ENCODE measurements at regions not wholly inside any gene's neighbourhood (a gene's known extent, or its start where the extent isn't known, plus 50 kb on each side); places are given as distances from the start of the nearest gene placed in this dataset.
"Not testable (repeated sequence)": the region's sequence is repeated elsewhere in the genome, so short reads cannot be mapped to it uniquely, and the experiment has no call there.

DNA sequence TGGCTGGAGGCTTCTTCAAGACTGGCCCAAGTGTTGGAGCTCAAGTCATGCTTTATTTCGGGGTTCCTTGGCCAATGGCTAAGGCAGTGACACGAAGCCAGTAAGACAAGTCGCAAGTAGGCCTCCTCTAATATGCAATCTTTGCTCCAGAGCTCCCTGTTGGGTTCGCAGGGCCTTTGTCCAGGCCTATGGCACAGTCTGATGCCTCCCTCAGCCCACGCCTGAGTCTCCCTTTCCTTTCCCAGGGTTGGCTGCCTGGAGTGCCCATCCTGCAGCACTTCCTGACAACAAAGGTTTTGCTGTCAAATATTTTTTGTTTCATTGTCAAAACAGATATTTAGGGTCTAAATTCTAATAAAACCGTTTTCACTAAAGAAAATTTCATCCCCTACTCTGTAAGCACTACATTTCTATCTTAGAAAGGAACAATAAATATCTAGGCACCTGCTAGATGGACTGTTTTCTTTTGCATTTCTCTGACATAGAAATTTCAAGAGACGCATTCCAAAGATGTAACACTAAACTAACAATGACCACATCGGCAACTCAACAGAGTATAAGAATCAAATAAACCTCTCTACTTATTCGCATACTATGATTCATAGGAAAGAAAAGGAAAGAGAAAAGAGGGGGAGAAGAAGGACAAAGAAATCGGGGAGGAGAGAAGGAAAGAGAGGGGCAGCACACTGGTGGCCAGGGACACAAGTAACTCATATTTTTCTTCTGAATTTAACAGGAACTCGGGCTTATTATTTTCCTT lies 393.1 kb upstream of the ATP11B start:
- DNase-seq (ENCODE audit: low spot score): no peak

DNA sequence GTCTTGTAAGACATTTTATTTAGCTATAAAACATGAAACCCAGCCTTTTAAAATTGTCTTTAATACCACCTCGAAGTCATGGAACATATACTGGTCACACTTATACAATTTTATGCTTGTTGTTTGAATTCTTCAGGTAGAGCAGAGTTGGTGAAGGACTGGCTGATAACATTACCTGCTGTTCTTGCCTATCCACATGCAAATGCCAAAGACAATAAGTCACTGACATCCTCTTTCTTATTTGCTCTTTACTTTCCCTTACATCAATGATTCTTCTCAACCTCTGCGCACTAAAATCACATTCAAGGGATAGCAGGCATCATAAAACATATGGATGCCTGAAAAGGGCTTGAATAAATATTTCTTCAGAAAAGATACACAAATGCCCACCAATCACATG lies 392.5 kb upstream of the ATP11B start:
- no peak for DNase-seq (ENCODE audit: low spot score)

DNA sequence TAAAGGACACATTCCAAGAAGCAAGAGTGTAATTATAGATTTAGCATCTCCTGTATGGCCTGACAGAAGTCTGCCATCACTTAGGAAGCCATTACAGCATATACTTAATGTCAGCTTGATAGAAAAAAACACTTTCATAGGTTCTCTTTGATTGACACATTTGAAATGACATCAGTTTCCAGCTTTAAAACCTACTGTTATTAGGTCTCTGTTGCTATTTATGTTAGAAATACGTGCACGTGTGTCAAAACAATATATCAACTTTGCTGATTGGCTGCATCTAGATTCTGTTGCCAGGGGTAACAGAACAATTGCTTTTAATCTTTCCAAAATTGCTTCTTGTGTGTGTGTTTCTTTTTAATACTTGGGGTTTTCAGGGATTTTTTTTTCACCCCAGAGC lies 389.3 kb upstream of the ATP11B start:
- no peak for DNase-seq (ENCODE audit: low spot score)

DNA sequence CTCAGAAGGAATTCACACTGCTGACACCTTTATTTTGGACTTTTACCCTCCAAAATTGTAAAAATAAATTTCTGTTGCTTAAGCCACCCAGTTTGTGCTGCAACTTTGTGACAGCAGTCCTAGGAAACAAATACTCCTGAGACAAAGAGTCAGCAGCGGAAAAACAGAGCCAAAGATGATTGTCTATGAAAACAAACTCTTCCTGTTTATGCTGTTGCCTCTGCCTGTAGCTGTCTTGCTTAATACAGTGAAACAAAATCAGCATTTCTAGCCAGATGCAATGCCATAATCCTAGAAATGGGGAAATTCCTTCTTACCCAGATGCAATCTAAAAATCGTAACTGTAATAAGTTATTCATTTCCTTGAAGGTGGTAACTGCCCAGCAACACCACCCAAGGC lies 387.5 kb upstream of the ATP11B start:
- no peak for DNase-seq (ENCODE audit: low spot score)

DNA sequence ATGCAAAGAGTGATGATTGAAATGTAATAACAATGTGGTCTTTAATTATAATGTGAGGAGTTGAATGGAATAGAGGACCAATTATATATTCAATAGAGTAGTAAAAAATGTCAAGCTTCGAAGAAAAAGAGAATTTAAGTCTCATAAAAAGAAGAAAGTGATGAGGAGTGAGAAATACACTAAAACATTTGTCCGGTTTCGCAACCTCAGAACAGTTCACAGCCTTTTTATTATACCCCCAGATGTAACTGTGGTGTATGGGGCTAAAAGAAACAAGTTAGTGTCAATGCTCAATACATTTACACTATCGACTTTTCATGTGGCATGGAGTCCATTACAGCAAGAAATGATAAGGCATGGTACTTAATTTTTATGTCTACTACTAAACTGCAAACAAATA lies 386.5 kb upstream of the ATP11B start:
- no peak for DNase-seq (ENCODE audit: low spot score)

DNA sequence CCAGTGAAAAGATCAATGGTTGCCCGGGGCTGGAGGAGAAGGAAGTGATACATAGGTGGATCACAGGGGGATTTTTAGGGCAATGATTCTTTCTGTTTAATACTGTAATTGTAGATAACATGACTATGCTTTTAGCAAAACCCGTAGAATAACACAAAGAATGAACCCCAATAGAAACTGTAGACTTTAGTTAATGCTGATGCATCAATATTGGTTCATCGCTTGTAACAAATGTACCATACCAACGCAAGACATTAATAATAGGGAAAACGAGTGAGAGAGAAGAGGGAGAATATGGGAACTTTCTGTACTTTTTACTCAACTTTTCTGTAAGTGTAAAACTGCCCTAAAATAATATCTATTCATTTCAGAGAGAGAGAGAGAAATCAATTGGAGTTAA lies 383.3 kb upstream of the ATP11B start:
- DNase-seq (ENCODE audit: low spot score): no peak

DNA sequence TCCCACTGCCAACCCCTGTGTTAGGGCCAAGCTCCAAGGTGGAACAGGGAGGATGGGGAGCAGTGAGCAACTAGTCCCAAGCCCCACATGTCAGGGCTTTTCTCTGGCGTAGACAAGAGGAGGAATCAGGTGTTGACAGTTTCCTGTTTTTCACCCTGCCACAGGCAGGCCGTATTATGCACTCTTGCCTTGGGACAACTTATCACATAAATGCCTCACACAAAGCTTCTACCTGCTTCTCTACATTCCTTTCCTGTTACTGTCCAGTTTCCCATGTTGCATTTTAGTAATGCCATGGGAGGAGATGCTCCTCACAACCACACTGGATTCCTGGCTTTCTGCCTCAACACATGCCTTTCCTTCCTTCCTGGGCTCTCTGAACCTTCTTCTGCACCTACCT lies 381.2 kb upstream of the ATP11B start:
- no peak for DNase-seq (ENCODE audit: low spot score)

DNA sequence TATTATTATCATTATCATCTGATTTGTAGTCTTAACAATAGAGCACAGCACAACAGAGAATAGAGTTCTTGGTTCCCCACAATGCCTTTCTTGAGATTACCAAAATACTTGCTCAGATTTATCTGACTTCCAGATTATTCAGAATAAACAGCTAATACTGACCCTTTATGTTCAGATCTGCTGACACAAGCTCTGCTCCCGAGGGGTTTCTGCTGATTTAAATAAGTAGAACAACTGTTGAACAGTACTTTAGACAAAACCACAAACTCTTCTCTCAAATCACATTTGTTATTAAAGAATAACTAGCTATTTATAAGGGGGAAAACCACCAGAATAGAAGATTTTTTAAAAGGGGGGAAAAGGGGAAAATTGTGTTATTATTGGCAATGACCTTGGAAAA lies 380.2 kb upstream of the ATP11B start:
- no peak for DNase-seq (ENCODE audit: low spot score)

DNA sequence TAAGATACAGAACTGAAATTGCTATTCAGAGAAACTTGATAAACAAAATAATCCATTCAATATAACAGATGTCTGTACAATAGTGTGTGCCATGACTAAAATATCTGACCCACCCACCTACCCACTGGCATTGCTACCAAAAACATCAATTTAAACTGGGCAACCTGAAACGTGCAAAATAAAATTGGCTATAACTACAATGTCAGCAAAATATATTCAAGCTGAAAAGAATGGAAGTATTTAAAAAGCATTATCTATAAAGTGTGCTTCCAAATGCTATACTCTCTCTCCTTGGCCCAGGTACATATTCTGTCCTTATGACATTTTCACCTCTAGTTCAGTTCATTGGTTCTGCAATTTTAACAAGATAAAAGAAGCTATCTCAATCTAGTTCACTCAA lies 379.6 kb upstream of the ATP11B start:
- no peak for DNase-seq (ENCODE audit: low spot score)

DNA sequence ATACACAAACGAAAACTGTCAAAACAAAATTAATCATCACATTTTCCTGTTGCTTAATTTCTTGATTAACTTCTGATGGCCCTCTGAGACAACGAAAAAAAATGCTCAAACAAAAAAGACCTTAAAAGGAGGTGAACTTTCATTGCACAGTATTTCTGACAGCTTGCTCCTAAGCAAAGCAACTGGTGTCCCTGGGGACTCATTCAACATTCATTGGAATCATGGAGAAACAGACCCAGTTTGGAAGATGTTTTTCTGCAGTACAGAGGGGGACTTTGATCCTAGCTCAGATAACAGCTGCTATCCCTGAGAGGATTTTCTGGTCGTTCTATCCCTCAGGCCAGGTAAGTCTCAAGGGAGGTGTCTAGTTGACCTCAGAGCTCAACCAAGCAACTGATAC lies 378.7 kb upstream of the ATP11B start:
- DNase-seq (ENCODE audit: low spot score): no peak

DNA sequence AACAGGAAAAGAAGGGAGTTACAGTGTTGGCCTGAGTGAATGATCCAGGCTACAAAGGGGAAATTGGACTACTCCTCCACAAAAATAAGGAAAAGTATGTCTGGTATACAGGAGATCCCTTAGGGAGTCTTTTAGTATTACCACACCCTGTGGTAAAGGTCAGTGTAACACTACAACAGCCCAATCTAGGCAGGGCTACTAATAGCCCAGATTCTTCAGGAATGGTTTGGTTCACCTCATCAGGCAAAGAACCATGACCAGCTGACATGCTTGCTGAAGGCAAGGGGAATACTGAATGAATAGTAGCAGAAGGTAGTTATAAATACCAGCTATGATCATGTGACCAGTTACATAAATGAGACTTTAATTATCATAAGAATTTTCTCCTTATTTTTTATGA lies 372.6 kb upstream of the ATP11B start:
- no peak for DNase-seq (ENCODE audit: low spot score)

DNA sequence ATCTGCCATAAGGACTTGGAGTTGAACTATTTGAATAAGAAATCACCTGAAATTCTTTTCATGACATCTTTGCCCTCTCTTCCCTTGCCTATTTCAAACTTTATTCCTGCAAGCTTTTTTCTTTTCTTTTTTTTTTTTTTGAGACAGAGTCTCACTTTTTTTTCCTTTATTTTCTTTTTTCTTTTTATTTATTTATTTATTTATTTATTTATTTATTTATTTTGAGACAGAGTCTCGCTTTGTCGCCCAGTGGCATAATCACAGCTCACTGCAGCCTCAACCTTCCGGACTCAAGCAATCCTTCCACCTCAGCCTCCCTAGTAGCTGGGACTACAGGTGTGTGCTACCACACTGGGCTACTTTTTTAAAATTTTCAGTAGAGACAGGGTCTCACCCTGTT lies 369.3 kb upstream of the ATP11B start:
- no peak for DNase-seq (ENCODE audit: low spot score)

DNA sequence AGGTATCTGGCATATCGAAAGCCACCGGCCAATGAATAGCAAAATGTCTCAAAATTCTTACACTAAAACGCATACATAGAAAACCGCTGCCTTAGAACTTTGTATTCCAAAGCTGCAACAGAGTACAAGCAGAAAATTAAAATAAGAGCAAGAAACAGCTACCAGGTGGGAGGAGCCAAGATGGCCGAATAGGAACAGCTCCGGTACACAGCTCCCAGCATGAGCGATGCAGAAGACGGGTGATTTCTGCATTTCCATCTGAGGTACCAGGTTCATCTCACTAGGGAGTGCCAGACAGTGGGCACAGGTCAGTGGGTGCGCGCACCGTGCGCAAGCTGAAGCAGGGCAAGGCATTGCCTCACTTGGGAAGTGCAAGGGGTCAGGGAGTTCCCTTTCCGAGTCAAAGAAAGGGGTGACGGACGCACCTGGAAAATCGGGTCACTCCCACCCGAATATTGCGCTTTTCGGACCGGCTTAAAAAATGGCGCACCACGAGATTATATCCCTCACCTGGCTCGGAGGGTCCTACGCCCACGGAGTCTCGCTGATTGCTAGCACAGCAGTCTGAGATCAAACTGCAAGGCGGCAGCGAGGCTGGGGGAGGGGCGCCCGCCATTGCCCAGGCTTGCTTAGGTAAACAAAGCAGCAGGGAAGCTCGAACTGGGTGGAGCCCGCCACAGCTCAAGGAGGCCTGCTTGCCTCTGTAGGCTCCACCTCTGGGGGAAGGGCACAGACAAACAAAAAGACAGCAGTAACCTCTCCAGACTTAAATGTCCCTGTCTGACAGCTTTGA lies 367.2 kb upstream of the ATP11B start:
- DNase-seq (ENCODE audit: low spot score): not testable (repeated sequence)

DNA sequence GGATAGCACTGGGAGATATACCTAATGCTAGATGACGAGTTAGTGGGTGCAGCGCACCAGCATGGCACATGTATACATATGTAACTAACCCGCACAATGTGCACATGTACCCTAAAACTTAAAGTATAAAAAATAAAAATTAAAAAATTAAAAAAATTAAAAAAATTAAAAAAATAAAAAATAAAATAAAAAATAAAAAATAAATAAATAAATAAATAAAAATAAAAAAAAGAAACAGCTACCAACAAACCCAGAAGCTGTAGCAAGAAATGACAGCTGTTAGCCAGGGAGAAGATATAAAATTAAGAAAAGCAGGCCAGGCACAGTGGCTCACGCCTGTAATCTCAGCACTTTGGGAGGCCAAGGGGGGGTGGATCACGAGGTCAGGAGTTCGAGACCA lies 361.3 kb upstream of the ATP11B start:
- not testable (repeated sequence) for DNase-seq (ENCODE audit: low spot score)

DNA sequence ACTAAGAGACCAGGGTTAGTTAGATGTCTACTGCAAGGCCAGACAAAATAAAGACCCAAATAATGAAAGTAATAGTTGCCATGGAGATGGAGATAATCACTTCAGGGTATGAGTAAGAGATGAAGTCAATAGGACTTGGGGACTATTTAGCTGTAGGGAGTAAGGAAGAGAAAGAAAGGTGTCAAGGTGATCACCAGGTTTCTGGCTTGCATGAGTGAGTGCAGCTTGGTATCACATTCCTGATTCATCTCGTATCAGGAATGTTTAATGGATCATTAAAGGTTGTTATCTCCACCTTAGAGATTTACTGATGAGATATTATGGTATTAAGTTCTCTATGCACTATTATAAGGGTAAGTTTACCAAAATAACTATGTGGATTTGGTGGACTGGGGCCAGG lies 357.4 kb upstream of the ATP11B start:
- DNase-seq (ENCODE audit: low spot score): no peak

DNA sequence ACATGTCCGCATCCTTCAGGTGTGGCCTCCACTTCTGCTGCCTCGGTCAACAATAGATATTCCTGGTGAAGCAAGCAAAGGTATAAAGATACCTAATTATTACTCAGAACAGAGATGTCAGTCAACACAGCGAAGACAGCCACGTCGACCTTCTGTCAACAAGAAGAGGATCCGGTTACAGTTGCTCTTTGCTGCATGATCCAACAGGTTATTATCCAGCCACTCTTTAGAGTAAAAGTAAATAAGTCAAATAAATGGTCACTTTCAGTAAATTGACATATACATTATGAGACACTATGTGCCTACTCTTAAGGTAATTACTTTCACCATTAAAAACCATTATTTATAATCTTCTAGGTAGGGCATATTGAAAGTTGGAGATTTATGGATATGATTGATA lies 356.8 kb upstream of the ATP11B start:
- no peak for DNase-seq (ENCODE audit: low spot score)

DNA sequence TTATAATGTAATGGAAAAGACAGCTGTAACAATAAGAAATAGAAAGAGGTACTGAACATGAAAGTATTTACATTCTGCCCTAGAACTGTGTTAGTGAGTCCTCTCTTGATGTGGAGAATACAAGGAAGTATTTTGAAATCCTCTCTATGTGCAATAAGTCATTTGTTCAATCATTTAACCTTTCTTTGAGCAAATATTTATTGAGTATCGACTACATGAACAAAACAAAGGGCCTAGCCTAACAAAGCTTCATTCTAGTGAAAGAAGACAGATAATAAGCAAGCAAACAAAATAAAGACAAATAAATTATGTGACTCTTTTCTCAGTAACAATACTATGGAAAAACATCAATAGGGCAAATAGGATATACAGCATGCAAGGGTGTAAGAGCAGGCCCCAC lies 354.9 kb upstream of the ATP11B start:
- no peak for DNase-seq (ENCODE audit: low spot score)

DNA sequence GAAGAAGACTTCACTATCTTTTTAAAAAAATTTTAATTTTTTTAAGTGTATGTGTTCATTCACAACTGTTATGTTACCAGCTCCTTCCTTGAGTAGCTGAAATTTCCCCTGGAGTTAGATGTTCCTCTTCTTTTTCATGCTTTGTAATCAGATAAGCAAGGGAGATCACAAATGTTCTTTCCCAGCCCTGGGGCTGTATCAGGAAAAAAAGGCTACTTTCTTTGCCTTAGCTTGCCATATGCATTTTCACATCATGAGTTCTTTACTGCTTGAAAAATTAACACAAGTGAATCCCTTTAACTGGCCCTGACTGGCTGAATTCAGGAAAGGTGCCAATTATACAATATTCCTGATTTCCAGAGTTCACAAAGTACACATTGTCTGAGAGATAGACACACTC lies 353.2 kb upstream of the ATP11B start:
- DNase-seq (ENCODE audit: low spot score): no peak

DNA sequence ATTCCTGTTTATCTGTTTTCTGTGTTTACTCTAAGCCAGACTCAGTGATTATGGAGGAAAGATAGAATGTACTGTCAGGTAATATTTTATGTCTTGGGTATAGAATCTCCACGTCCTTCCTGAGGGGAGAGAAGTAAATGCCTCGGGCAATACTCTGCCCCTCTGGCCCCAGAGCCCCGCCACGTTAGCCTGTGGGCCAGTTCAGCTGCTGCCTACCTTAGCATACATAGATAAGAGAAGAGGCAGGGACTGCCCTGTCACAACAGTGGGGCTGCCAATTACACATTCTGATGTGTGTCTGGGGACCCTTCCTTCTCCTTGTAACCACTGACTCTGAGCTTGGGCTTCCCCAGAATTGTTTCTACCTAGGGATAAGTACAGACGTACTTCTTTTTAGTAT lies 347.7 kb upstream of the ATP11B start:
- no peak for DNase-seq (ENCODE audit: low spot score)

DNA sequence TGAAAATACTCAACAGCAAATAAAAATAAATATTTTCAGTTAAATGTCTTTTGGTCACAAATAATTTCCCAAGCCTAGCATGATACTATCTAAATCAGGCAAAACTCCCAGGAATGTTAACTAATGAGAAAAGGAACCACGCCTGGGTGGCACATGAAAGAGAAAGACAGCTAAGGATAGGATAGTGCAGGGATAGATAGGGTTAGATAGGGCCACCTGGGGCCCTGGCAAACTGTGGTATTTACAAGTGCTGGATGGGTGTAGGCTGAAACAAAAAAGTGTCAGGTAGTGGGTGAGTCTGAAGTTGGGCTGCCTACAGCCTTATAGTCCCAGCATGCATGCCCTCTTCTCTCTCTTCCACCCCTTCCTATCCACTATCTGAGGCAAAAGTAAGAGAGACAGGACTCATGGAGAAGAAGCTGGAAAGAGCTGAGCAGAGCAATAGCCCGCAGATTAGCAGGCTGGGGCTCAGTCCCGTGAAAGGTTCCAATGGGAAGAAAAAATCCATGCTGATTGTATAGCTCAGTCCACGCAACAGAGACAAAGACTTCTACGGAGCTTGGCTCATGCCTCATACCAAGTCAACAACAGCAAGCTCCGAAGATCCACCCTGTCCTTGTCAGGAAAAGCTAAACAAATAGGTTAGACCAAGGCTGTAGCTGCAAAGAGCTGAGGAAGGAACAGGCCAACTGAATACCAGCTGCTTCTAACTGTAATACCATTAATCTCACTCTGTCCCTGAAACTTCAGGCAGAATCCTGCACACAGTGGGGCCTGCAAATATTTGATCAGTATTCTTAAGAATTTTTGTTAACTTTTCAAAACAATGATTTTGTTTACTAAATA lies 342.1 kb upstream of the ATP11B start:
- DNase-seq (ENCODE audit: low spot score): no peak

DNA sequence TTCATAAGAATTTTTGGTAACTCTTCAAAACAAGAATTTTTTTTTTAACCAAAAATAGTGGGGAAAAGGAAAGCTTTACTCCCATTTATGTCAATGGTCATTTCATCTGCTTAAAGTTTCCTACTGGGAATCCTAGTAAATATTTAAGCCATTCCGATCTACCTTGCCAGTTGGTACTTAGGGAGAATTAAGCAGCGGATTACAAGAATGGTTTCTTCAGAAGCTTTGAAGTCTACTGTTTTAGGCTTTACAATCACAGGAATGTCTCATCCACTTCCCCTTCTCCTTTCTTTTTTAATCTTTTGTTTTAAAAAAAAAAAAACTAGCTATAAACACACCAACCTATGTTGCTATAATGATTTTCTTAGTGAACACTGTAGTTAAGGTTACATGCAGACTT lies 341.4 kb upstream of the ATP11B start:
- DNase-seq (ENCODE audit: low spot score): no peak

DNA sequence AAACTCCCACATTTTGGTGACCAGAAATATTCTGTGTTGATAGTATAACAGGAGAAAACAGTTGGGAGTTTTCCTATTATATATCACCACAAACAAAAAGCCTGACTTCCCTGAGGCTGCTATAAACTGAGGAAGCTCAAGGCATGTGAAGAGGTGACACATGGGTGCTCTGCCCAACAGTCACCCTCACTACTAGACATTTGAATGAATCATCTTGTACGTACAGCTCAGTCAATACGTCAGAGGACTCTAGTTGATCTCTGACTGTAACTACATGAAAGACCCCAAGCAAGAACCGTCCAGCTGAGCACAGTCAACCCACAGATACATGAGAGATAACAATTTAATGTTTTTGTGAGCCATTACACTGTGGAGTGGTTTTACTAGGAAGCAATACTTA lies 338.3 kb upstream of the ATP11B start:
- no peak for DNase-seq (ENCODE audit: low spot score)

DNA sequence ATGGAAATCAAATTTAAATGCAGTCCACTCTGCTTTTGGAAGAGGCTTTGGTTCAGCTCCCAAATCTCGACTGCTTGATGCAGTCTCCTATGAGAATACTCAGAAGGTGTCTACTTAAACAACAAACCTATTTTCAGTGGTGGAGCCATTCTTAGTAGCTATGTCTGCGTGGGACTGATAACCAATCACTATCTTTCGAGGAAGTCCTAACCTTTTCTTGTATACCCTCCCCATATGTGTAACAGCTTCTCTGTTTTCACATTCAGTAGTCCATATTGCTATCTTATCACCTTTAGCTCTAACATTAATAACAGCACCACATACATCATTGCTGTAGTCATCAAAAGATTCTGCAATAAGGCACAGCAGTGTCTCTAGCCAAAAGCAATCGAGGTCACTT lies 333.0 kb upstream of the ATP11B start:
- no peak for DNase-seq (ENCODE audit: low spot score)
